Stimulated activated CD4-positive, alpha-beta T cell treated with anti-CD3 and anti-CD28 coated beads, Interleukin-12 subunit alpha, Interleukin-12 subunit beta, amount 100 ng/mL, for 24 hours (primary cell): ENCODE measurements at regions not wholly inside any gene's neighbourhood (a gene's known extent, or its start where the extent isn't known, plus 50 kb on each side); places are given as distances from the start of the nearest gene placed in this dataset.

Experiments used
- DNase-seq, 2 experiments: peaks; one replicate each; pipeline ENCODE4 v3.0.0-alpha.2; 2020; ENCODE audit warnings: low read depth in 2 of 2

- no peak for DNase-seq
Observed at GRCh38 chr16:89043636-89044417, 49.8 kb upstream of the ACSF3 start.
